Stimulated activated CD8-positive, alpha-beta memory T cell treated with anti-CD3 and anti-CD28 coated beads, Interleukin-4, amount 100 ng/mL, for 4 hours (primary cell): ENCODE measurements at regions not wholly inside any gene's neighbourhood (a gene's known extent, or its start where the extent isn't known, plus 50 kb on each side); places are given as distances from the start of the nearest gene placed in this dataset.

Source experiments
- DNase-seq, 2 donors: peaks; one replicate each; pipeline ENCODE4 v3.0.0-alpha.2; 2020; ENCODE audit warnings: low read depth in 2 of 2, low spot score in 1 of 2

GRCh38 chr6:53744321-53744720 lies 50.5 kb upstream of the LRRC1 start:
- DNase-seq: no peak

GRCh38 chr6:53741034-53741823 lies 53.6 kb upstream of the LRRC1 start:
- no peak for DNase-seq

- no peak for DNase-seq
These were observed 57.1 kb upstream of the LRRC1 start for GRCh38 chr6:53737746-53738145.

GRCh38 chr6:53735896-53736295 lies 58.9 kb upstream of the LRRC1 start:
- DNase-seq: no peak

GRCh38 chr6:53734473-53735299 lies 60.1 kb upstream of the LRRC1 start:
- no peak for DNase-seq

GRCh38 chr6:53731866-53732636 lies 62.8 kb upstream of the LRRC1 start:
- DNase-seq: no peak

GRCh38 chr6:53730767-53731166 lies 64.0 kb upstream of the LRRC1 start:
- DNase-seq: no peak

- DNase-seq: peak in 1 of 2 donors; percentile 16
These were observed 63.1 kb upstream of the KLHL31 start for GRCh38 chr6:53728570-53729194.

GRCh38 chr6:53727748-53728147 lies 62.2 kb upstream of the KLHL31 start:
- DNase-seq: no peak

GRCh38 chr6:53725791-53726575 lies 60.4 kb upstream of the KLHL31 start:
- DNase-seq: peak; percentile 31 to 56

- DNase-seq: no peak
These were observed 58.9 kb upstream of the KLHL31 start for GRCh38 chr6:53724501-53724900.

- no peak for DNase-seq
These were observed 57.8 kb upstream of the KLHL31 start for GRCh38 chr6:53723331-53723730.

- no peak for DNase-seq
These were observed 56.2 kb upstream of the KLHL31 start for GRCh38 chr6:53721766-53722165.

- no peak for DNase-seq
These were observed 53.3 kb upstream of the KLHL31 start for GRCh38 chr6:53718597-53719460.

- no peak for DNase-seq
These were observed 52.0 kb upstream of the KLHL31 start for GRCh38 chr6:53717566-53717965.

- DNase-seq: no peak
These were observed 49.9 kb upstream of the KLHL31 start for GRCh38 chr6:53715434-53715833.
